Epithelial cell of proximal tubule (primary cell): ENCODE measurements at regions not wholly inside any gene's neighbourhood (a gene's known extent, or its start where the extent isn't known, plus 50 kb on each side); places are given as distances from the start of the nearest gene placed in this dataset.

Source experiments
- DNase-seq: peaks from one replicate; pipeline ENCODE4 v3.0.0-alpha.2; 2011; ENCODE audit warnings: low read depth
- H3K4me3 ChIP-seq: 2 replicates; pipeline ENCODE4 v1.5.1; 2011; ENCODE audit warnings: low read depth, mild to moderate bottlenecking, low read length
- TF ChIP-seq, protein P1 (sequence below): conservative IDR thresholded peaks from 2 replicates; pipeline ENCODE4 v1.5.1; 2012; ENCODE audit warnings: low read depth, mild to moderate bottlenecking, low read length

- TF ChIP-seq, protein P1, sequence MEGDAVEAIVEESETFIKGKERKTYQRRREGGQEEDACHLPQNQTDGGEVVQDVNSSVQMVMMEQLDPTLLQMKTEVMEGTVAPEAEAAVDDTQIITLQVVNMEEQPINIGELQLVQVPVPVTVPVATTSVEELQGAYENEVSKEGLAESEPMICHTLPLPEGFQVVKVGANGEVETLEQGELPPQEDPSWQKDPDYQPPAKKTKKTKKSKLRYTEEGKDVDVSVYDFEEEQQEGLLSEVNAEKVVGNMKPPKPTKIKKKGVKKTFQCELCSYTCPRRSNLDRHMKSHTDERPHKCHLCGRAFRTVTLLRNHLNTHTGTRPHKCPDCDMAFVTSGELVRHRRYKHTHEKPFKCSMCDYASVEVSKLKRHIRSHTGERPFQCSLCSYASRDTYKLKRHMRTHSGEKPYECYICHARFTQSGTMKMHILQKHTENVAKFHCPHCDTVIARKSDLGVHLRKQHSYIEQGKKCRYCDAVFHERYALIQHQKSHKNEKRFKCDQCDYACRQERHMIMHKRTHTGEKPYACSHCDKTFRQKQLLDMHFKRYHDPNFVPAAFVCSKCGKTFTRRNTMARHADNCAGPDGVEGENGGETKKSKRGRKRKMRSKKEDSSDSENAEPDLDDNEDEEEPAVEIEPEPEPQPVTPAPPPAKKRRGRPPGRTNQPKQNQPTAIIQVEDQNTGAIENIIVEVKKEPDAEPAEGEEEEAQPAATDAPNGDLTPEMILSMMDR = no peak
Measured at GRCh38 chr14:81841346-81841745, 307.7 kb upstream of the SEL1L start.

GRCh38 chr14:81849714-81850113 is 316.1 kb upstream of the SEL1L start:
- H3K4me3 ChIP-seq = no peak overlapping the region
- TF ChIP-seq, protein P1 = no peak
- no peak for DNase-seq

More at GRCh38 chr14:81841346-81841745, 307.7 kb upstream of the SEL1L start:
- no peak overlapping the region for H3K4me3 ChIP-seq
- DNase-seq = no peak

DNA sequence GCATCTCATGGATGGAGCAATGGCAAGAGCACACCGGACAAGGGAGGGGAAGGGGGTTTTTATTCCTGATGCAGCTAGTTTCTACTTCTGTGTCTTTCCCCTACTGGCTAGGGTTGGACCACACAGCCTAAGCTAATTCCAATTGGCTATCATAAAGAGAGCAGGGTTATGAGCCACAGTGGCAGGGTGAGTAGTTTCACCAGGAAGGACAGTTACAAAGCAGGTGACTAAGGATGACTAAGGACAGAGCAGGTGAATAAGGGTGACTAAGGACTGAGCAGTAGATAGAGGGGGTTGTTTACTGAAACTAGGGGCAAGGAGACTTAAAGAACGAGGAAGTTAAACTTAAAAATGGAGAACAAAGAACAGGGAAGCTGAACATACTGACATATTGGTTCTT is 321.4 kb upstream of the SEL1L start:
- no peak for DNase-seq
- H3K4me3 ChIP-seq = no peak overlapping the region
- TF ChIP-seq, protein P1 = no peak

DNA sequence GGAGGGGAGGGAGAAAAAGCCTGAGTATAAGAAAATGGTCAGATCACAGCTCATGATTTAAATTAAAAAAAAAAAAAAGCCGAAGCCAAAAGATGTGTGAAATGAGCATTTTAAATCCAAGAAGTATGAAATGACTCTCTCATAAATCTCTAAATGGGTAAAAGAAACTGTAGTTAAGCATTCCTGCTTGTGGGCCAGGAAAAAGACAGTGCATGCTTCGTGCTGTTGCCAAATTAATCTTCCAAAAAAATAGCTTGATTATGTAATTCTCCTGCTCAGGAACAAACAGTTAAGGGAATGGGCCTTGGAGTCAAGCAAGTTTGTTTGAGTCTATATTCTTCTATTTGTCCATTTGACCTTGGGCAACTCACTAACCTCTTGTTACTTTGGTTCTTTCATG is 325.4 kb upstream of the SEL1L start:
- no peak overlapping the region for H3K4me3 ChIP-seq
- no peak for DNase-seq
- TF ChIP-seq, protein P1 = no peak

GRCh38 chr14:81868172-81868571 is 334.5 kb upstream of the SEL1L start:
- no peak overlapping the region for H3K4me3 ChIP-seq
- DNase-seq = no peak
- TF ChIP-seq, protein P1 = no peak

DNA sequence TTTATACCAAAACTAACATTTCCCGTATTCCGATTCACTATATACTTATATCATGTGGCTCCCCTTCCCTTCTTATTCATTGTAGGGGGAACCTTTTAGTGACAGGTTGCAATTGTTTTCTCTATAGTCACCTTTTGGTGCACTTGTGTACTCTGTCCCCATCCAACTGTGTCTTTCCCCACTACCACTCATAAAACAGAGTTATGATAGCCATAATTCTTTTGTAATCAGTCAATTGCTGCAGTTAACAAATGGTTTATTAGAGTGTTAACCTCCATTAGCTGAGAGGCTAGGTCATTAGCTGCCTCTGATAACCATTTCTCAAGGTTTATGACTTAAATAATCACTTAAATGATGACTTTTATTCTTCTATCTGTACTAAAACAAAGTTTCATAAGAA is 338.1 kb upstream of the SEL1L start:
- DNase-seq = no peak
- no peak overlapping the region for H3K4me3 ChIP-seq
- TF ChIP-seq, protein P1 = no peak

DNA sequence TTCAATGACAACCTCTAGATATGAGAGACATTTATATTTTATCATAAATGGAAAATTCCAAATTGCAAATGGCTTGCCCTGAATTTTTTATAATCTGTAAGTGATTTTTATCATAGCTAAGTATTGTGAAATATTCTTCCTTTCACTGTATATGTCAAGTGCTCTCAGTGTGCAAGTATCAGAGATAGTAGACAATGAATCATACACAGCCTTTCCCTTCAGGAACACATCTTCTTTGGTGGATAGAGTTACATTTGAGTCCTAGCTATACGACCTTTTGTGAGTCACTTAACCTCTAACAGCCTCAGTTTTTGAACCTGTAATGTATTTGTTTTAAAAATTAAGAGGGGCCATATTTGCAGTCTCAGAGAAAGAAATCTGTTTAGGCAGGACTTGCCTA is 350.7 kb upstream of the SEL1L start:
- no peak for DNase-seq
- TF ChIP-seq, protein P1 = no peak

More for the DNA sequence above, 350.7 kb upstream of the SEL1L start:
- H3K4me3 ChIP-seq = no peak overlapping the region
